Fibroblast of gingiva (primary cell): ENCODE measurements at regions not wholly inside any gene's neighbourhood (a gene's known extent, or its start where the extent isn't known, plus 50 kb on each side); places are given as distances from the start of the nearest gene placed in this dataset.

Source experiments
- DNase-seq: peaks from one replicate; pipeline ENCODE4 v3.0.0-alpha.2; 2011; ENCODE audit warnings: low read depth

GRCh38 chr2:6288791-6289190, 576.9 kb downstream of the CMPK2 start:
- no peak for DNase-seq

- DNase-seq = no peak
Observed at GRCh38 chr2:6290217-6291015, 575.3 kb downstream of the CMPK2 start.

GRCh38 chr2:6294791-6295190, 570.9 kb downstream of the CMPK2 start:
- DNase-seq = no peak

- DNase-seq = no peak
Observed at GRCh38 chr2:6297238-6297637, 568.5 kb downstream of the CMPK2 start.

- no peak for DNase-seq
Observed at GRCh38 chr2:6301426-6301825, 564.3 kb downstream of the CMPK2 start.

GRCh38 chr2:6308986-6309385, 556.7 kb downstream of the CMPK2 start:
- DNase-seq = no peak

- no peak for DNase-seq
Observed at GRCh38 chr2:6309415-6310255, 556.1 kb downstream of the CMPK2 start.

GRCh38 chr2:6310256-6311215, 555.2 kb downstream of the CMPK2 start:
- DNase-seq = no peak

- no peak for DNase-seq
Observed at GRCh38 chr2:6312367-6312766, 553.3 kb downstream of the CMPK2 start.

GRCh38 chr2:6314218-6314960, 551.3 kb downstream of the CMPK2 start:
- DNase-seq = no peak

- no peak for DNase-seq
Observed at GRCh38 chr2:6325616-6326015, 540.1 kb downstream of the CMPK2 start.

- no peak for DNase-seq
Observed at GRCh38 chr2:6326958-6327357, 538.7 kb downstream of the CMPK2 start.

GRCh38 chr2:6336752-6337471, 528.8 kb downstream of the CMPK2 start:
- DNase-seq = no peak

GRCh38 chr2:6337472-6337820, 528.3 kb downstream of the CMPK2 start:
- no peak for DNase-seq

- DNase-seq = no peak
Observed at GRCh38 chr2:6341588-6342129, 524.0 kb downstream of the CMPK2 start.

GRCh38 chr2:6342273-6342920, 523.3 kb downstream of the CMPK2 start:
- no peak for DNase-seq

GRCh38 chr2:6343076-6343475, 522.6 kb downstream of the CMPK2 start:
- no peak for DNase-seq

- DNase-seq = no peak
Observed at GRCh38 chr2:6352247-6352646, 513.5 kb downstream of the CMPK2 start.

- no peak for DNase-seq
Observed at GRCh38 chr2:6352906-6353515, 512.7 kb downstream of the CMPK2 start.

GRCh38 chr2:6353669-6354068, 512.0 kb downstream of the CMPK2 start:
- DNase-seq = no peak
